Endodermal cell (in vitro differentiated cells): ENCODE measurements at regions not wholly inside any gene's neighbourhood (a gene's known extent, or its start where the extent isn't known, plus 50 kb on each side); places are given as distances from the start of the nearest gene placed in this dataset.

Experiments used
- DNase-seq: peaks from one replicate; pipeline ENCODE4 v3.0.0-alpha.2; 2017
- H3K27ac ChIP-seq: 2 replicates; pipeline ENCODE4 v1.5.1; 2013; ENCODE audit warnings: mild to moderate bottlenecking, low read depth, low read length, moderate library complexity
- H3K27me3 ChIP-seq: 2 replicates; pipeline ENCODE4 v1.6.1; 2013; ENCODE audit warnings: mild to moderate bottlenecking, low read length, moderate library complexity; ENCODE audit not compliant: insufficient read depth, control insufficient read depth, poor library complexity, severe bottlenecking
- H3K36me3 ChIP-seq: 2 replicates; pipeline ENCODE4 v1.7.0; 2013; ENCODE audit warnings: mild to moderate bottlenecking, low read length, moderate library complexity; ENCODE audit not compliant: control insufficient read depth, insufficient read depth
- H3K4me1 ChIP-seq: one replicate; pipeline ENCODE4 v1.7.0; 2013; ENCODE audit warnings: low read length; ENCODE audit not compliant: control insufficient read depth, insufficient read depth
- H3K4me3 ChIP-seq: 2 replicates; pipeline ENCODE4 v1.5.1; 2013; ENCODE audit warnings: mild to moderate bottlenecking, low read length, moderate library complexity
- H3K9ac ChIP-seq: 2 replicates; pipeline ENCODE4 v1.6.1; 2013; ENCODE audit warnings: mild to moderate bottlenecking, low read length, moderate library complexity; ENCODE audit not compliant: poor library complexity, severe bottlenecking; ENCODE audit errors: extremely low read depth
- H3K9me3 ChIP-seq: 2 replicates; pipeline ENCODE4 v1.6.1; 2013; ENCODE audit warnings: mild to moderate bottlenecking, low read length, moderate library complexity; ENCODE audit not compliant: control insufficient read depth
- H3K27ac Mint-ChIP-seq: 2 replicates; pipeline ENCODE4 v1.8.0; 2020; ENCODE audit warnings: mixed read lengths
- H3K27me3 Mint-ChIP-seq: 2 replicates; pipeline ENCODE4 v1.8.0; 2021; ENCODE audit warnings: mild to moderate bottlenecking, mixed read lengths; ENCODE audit not compliant: insufficient read depth
- H3K36me3 Mint-ChIP-seq: 2 replicates; pipeline ENCODE4 v1.8.0; 2020; ENCODE audit warnings: low read depth, mixed read lengths
- H3K4me1 Mint-ChIP-seq: 2 replicates; pipeline ENCODE4 v1.8.0; 2020; ENCODE audit warnings: mixed read lengths
- H3K4me3 Mint-ChIP-seq: 2 replicates; pipeline ENCODE4 v1.8.0; 2020; ENCODE audit warnings: mild to moderate bottlenecking, moderate library complexity, mixed read lengths
- H3K9me3 Mint-ChIP-seq: 2 replicates; pipeline ENCODE4 v1.8.0; 2020; ENCODE audit warnings: mild to moderate bottlenecking, mixed read lengths
- CTCF ChIP-seq: fragments of 200-600 bp; sonication (generic); conservative IDR thresholded peaks from 2 replicates; pipeline ENCODE4 v1.5.0; 2021; ENCODE audit warnings: antibody characterized with exemption, mild to moderate bottlenecking
- WGBS, 2 experiments: methylation state at CpG; one replicate each; pipeline versions ENCODE4 v1.1.5 to v1.1.7; 2013; ENCODE audit warnings: missing lambda C conversion rate in 2 of 2, mixed read lengths in 1 of 2; ENCODE audit not compliant: insufficient coverage in 1 of 2, insufficient read length in 1 of 2; 5-methylcytosine and 5-hydroxymethylcytosine counted together

GRCh38 chr16:60491273-60491672, 1545.0 kb downstream of the CDH8 start:
- H3K27ac Mint-ChIP-seq = no peak overlapping the region
- no peaks in the 10 kb centered on the region for H3K27me3 Mint-ChIP-seq
- H3K36me3 Mint-ChIP-seq = no peaks in the 10 kb centered on the region
- H3K9ac ChIP-seq = no peak overlapping the region
- no peak for DNase-seq
- no peak overlapping the region for H3K27ac ChIP-seq
- no peak overlapping the region for H3K4me3 ChIP-seq
- no peaks in the 10 kb centered on the region for H3K9me3 ChIP-seq
- TF ChIP-seq CTCF = no peak
- no peaks in the 10 kb centered on the region for H3K36me3 ChIP-seq
- no peaks in the 10 kb centered on the region for H3K4me1 ChIP-seq
- H3K27me3 ChIP-seq = no peaks in the 10 kb centered on the region
- 85% methylated on average over 3 of the region's 3 CpGs; no CpG with 5 or more reads in 1 of the 2 experiments for WGBS, 2 experiments
- no peak overlapping the region for H3K4me3 Mint-ChIP-seq
- H3K9me3 Mint-ChIP-seq = no peaks in the 10 kb centered on the region
- H3K4me1 Mint-ChIP-seq = no peaks in the 10 kb centered on the region

- TF ChIP-seq CTCF = no peak
- no peak for DNase-seq
- no peaks in the 10 kb centered on the region for H3K27me3 Mint-ChIP-seq
- WGBS, 2 experiments = 83 to 93% methylated on average over 1 of the region's 1 CpG
- peaks cover 4% of the 10 kb centered on the region for H3K4me1 Mint-ChIP-seq
- Histone ChIP-seq H3K9me3 (no peaks in the 10 kb centered on the region), H3K36me3 (no peaks in the 10 kb centered on the region), H3K4me1 (no peaks in the 10 kb centered on the region), H3K27me3 (no peaks in the 10 kb centered on the region), H3K4me3 (no peak overlapping the region), H3K9ac (no peak overlapping the region), H3K27ac (no peak overlapping the region)
- H3K36me3 Mint-ChIP-seq = no peaks in the 10 kb centered on the region
- no peak overlapping the region for H3K27ac Mint-ChIP-seq
- H3K4me3 Mint-ChIP-seq = no peak overlapping the region
- H3K9me3 Mint-ChIP-seq = no peaks in the 10 kb centered on the region
Measured at GRCh38 chr16:60485872-60486489, 1550.3 kb downstream of the CDH8 start.

GRCh38 chr16:60484901-60485300, 1551.3 kb downstream of the CDH8 start:
- Histone ChIP-seq H3K9ac (no peak overlapping the region), H3K4me3 (no peak overlapping the region)
- no peak overlapping the region for H3K27ac Mint-ChIP-seq

More at GRCh38 chr16:60484901-60485300, 1551.3 kb downstream of the CDH8 start:
- no peaks in the 10 kb centered on the region for H3K36me3 Mint-ChIP-seq
- 80 to 100% methylated on average over 1 to 2 of the region's 2 CpGs for WGBS, 2 experiments
- H3K27me3 Mint-ChIP-seq = no peaks in the 10 kb centered on the region
- H3K4me3 Mint-ChIP-seq = no peak overlapping the region
- no peaks in the 10 kb centered on the region for H3K4me1 ChIP-seq
- no peak for TF ChIP-seq CTCF
- H3K27me3 ChIP-seq = no peaks in the 10 kb centered on the region
- no peak for DNase-seq
- no peaks in the 10 kb centered on the region for H3K36me3 ChIP-seq
- H3K4me1 Mint-ChIP-seq = peaks cover 4% of the 10 kb centered on the region
- no peaks in the 10 kb centered on the region for H3K9me3 ChIP-seq
- H3K9me3 Mint-ChIP-seq = no peaks in the 10 kb centered on the region
- H3K27ac ChIP-seq = no peak overlapping the region
